ENCODE measurements at regions not wholly inside any gene's neighbourhood (a gene's known extent, or its start where the extent isn't known, plus 50 kb on each side); places are given as distances from the start of the nearest gene placed in this dataset.

DNA sequence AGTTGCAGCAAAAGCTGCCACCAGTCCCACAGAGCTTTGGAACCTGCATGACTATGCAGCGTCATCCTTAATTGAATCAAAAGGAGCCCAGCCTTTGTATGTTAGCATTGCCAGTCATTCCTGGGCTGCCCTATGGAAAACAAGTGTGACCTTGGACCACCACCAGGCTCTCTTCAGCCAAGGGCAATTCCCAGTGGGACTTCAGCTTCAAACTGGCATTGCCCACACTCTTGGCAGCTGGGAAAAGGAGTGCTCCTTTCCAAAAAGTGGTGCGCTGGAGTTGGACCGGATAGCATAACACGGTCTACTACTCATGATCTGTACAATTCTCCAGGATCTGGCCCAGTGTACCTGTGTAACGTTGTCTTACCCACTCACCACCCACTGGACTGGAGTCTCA lies 259.5 kb downstream of the MREG start:
- Histone ChIP-seq H2BK5ac (ENCODE audit: low read depth, low read length) (no peak overlapping the region), H2AK5ac (ENCODE audit: low read depth, low read length) (no peak overlapping the region), H3K4me1 (replicated peaks in 1 of 4; ENCODE audit: control insufficient read depth in 3 of 4, insufficient read depth in 4 of 4, low read length in 3 of 4) (no peaks in the 10 kb centered on the region), H3K4me2 (ENCODE audit: insufficient read depth in 1 of 2, low read depth in 2 of 2, low read length in 2 of 2) (no peak overlapping the region), H3K14ac (ENCODE audit: insufficient read length) (no peak overlapping the region), H2BK15ac (ENCODE audit: low read length) (no peak overlapping the region), H2BK20ac (ENCODE audit: low read length) (no peak overlapping the region), H2AFZ (ENCODE audit: low read length) (no peak overlapping the region), H3K27me3 (replicated peaks in 1 of 4; ENCODE audit: control insufficient read depth in 3 of 4, extremely low read depth in 1 of 4, insufficient read depth in 3 of 4, low read length in 3 of 4) (no peaks in the 10 kb centered on the region), H3K79me1 (ENCODE audit: low read depth, low read length) (no peaks in the 10 kb centered on the region), H3K27ac (ENCODE audit: low read depth, low read length) (no peak overlapping the region), H2BK120ac (replicated peaks; ENCODE audit: low read depth, low read length) (no peak overlapping the region), H3K4me3 (ENCODE audit: extremely low read depth in 1 of 4, insufficient read depth in 2 of 4, low read depth in 3 of 4, low read length in 4 of 4) (no peak overlapping the region), H3K36me3 (ENCODE audit: control insufficient read depth in 2 of 4, insufficient read depth in 4 of 4, low read length in 3 of 4) (no peaks in the 10 kb centered on the region), H4K5ac (ENCODE audit: insufficient read length, low read depth, low read length) (no peak overlapping the region), H2BK12ac (ENCODE audit: low read depth, low read length) (no peak overlapping the region), H3K18ac (ENCODE audit: extremely low read depth, low read length) (no peak overlapping the region), H3K79me2 (ENCODE audit: control insufficient read depth in 1 of 2, insufficient read depth in 2 of 2, low read length in 2 of 2) (no peaks in the 10 kb centered on the region), H4K8ac (ENCODE audit: extremely low read depth, insufficient read depth, low read length) (no peak overlapping the region), H3K4ac (replicated peaks; ENCODE audit: insufficient read length, low read depth, low read length) (no peak overlapping the region), H4K91ac (replicated peaks; ENCODE audit: insufficient read length, low read length) (no peak overlapping the region), H3K23ac (ENCODE audit: insufficient read length) (no peak overlapping the region), H3K23me2 (ENCODE audit: low read depth, low read length) (no peaks in the 10 kb centered on the region), H3K56ac (replicated peaks; ENCODE audit: insufficient read length, low read depth, low read length) (no peak overlapping the region), H4K20me1 (replicated peaks in 1 of 2; ENCODE audit: control insufficient read depth in 1 of 2, insufficient read depth in 2 of 2, low read length in 2 of 2) (no peaks in the 10 kb centered on the region), H3K9ac (replicated peaks in 1 of 4; ENCODE audit: extremely low read depth in 1 of 4, low read depth in 3 of 4, low read length in 3 of 4) (no peak overlapping the region), H3K9me3 (ENCODE audit: insufficient read depth in 2 of 2, low read depth in 1 of 2, low read length in 1 of 2) (no peaks in the 10 kb centered on the region)
- CTCF ChIA-PET (ENCODE audit: partially characterized antibody): interaction anchor here (0.5 to 0.7 kb wide), 2 partner anchors 29 to 159 kb away, joined by 3 read pairs; no protein-coding TSS in a partner anchor
- 96% methylated on average over 4 of the region's 5 CpGs; no CpG with 5 or more reads in 1 of the 2 experiments for WGBS, 2 experiments (ENCODE audit: extremely low coverage in 1 of 2, insufficient coverage in 1 of 2, insufficient read length in 1 of 2, insufficient replicate concordance in 2 of 2, low coverage in 1 of 2, low lambda C conversion rate in 2 of 2, missing lambda C conversion rate in 1 of 2)
- FAIRE-seq (no peak), DNase-seq (ENCODE audit: low read depth in 1 of 2, low spot score in 2 of 2) (no peak)
- POLR2A ChIA-PET (ENCODE audit: partially characterized antibody): interaction anchor here (0.6 kb wide), 1 partner anchor 207 kb away, joined by 3 read pairs; no protein-coding TSS in a partner anchor
- TF ChIP-seq FOSL1 (IDR thresholded peaks at IDR 0.05; ENCODE audit: insufficient read depth, low read depth, low read length) (no peak), SIRT6 (IDR thresholded peaks at IDR 0.05; ENCODE audit: low read length) (no peak), RBBP5 (IDR thresholded peaks at IDR 0.05; ENCODE audit: borderline replicate concordance, low read depth, low read length) (no peak), PHF8 (conservative IDR thresholded peaks at IDR 0.05; ENCODE audit: low read depth, low read length) (no peak), JUND (IDR thresholded peaks at IDR 0.05; ENCODE audit: low read length) (no peak), TAF1 (IDR thresholded peaks at IDR 0.05; ENCODE audit: low read depth, low read length) (no peak)

Measured in H1 (cell line).